ENCODE measurements at regions not wholly inside any gene's neighbourhood (a gene's known extent, or its start where the extent isn't known, plus 50 kb on each side); places are given as distances from the start of the nearest gene placed in this dataset.
"Not testable (repeated sequence)": the region's sequence is repeated elsewhere in the genome, so short reads cannot be mapped to it uniquely, and the experiment has no call there.

DNA sequence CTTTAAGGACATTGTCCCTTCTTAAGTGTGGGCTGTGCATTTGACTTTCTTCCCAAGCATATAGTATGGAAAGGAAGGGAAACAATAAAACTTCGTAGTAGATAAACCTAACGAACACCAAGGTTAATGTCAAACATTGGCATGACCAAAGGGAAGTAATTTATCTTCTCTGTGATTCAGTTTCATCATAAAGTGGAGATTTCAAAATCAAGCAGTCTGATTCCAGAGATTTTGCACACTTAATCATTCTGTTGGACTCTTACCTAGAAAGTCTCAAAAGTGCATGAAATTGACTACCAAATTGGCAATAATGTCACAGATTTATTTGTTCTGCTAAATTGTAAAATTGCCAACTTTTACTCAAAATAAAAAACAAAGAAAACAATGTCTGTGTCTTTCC lies 559.7 kb downstream of the JRKL start:
- no peak for DNase-seq (ENCODE audit: extremely low read depth in 1 of 11, low read depth in 9 of 11, low spot score in 4 of 11)

DNA sequence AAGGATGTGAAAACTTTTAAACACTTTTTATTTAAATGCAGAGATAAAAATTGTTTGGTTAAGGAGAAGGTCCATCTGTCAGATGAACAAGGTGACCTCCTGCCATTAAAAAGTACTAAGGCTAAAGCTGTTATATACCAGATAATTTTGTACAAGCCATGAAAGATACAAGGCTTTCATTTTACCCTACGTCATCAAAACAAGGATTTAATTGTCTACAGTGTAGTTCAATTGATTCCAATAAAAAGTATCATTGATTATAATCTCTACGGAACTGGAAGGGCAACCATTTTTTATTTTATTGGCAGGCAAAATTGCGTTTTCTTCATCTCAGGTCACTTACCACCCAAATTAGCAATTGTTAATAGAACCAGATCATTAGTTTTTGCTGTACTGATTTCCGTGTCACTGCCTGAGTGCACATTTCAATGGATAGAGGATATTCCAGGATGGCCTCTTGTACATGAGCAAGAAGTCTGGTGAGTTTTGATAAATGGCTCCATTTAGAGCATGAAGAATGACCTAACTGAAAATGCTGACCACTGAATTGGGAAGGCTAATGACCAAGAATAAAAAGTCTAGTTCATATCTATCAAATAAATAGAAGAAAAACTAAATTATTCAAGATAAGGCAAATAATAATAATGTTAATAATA lies 564.9 kb downstream of the JRKL start:
- no peak for DNase-seq (ENCODE audit: extremely low read depth in 1 of 11, low read depth in 9 of 11, low spot score in 4 of 11)

DNA sequence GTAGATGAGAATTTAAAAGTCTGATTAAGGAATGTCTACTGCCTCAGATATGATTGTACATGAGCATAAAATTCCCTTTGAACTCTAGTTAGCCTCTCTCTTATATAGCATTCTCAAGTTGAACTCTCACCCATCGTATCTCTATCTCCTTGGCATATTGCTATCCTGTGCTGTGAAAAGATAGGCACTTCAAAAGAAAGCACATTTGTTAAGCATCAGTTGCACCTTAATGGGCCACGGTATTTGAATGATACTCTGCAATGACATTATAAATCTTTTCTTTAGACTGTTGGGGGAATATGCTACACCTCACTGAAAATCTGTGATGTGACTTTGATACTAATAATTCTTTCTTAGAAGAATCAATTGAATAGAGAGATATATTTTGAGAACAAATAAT lies 570.7 kb downstream of the JRKL start:
- peak in 3 of 11 donors; percentile 20 to 32 (median 21) for DNase-seq (ENCODE audit: extremely low read depth in 1 of 11, low read depth in 9 of 11, low spot score in 4 of 11)

DNA sequence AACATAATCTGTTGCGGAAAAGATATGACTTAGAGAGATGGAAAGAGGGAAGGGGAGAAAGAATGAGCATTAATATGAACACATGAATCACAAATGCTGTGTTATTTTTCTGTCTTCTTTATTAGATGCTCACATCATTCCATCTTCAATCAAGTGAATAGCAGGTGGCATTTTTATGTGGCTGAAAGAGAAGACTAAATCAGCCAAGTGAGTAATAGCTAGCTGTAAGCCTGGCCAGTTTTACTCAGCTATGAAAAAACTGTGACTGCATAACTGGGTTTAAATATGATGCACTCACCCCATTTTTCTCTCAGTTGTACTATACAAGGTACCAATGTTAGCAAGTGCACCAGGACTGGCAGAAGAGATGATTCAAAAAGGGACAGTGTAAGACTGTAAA lies 571.1 kb downstream of the JRKL start:
- peak in 1 of 11 donors; percentile 22 for DNase-seq (ENCODE audit: extremely low read depth in 1 of 11, low read depth in 9 of 11, low spot score in 4 of 11)

DNA sequence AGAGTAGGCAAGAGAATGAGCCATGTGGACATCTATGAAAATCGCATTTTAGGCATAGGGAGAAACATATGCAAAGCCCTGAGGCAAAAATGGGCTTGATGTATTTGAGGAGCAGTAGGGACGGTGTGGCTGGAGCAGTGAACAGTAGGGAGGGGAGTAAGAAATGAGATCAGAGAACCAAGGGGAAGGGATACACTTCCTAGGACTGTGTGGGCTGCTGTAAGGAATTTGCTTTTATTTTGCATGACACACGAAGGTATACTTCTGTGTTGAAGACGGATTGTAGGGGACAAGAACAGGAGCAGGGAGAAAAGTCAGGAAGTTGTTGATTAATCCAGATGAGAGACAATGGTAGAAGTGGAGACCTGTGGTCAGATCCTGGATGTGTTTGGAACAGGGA lies 572.1 kb downstream of the JRKL start:
- DNase-seq (ENCODE audit: extremely low read depth in 1 of 11, low read depth in 9 of 11, low spot score in 4 of 11): no peak

DNA sequence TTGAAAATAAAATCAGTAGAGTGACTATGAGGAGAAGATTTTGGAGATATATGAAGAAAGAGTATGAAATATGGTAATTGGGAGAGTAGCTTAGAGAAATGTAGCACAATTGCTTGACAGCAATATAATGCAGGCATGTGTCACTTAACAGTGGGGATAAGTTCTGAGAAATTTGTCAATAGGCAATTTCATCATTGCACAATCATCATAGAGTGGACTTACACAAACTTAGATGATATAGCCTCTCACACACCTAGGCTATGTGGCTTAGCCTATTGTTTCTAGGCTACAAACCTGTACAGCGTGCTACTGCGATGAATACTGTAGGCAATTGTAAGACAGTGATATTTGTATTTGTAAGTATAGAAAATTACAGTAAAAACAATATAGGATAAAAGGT lies 573.6 kb downstream of the JRKL start:
- DNase-seq (ENCODE audit: extremely low read depth in 1 of 11, low read depth in 9 of 11, low spot score in 4 of 11): no peak

DNA sequence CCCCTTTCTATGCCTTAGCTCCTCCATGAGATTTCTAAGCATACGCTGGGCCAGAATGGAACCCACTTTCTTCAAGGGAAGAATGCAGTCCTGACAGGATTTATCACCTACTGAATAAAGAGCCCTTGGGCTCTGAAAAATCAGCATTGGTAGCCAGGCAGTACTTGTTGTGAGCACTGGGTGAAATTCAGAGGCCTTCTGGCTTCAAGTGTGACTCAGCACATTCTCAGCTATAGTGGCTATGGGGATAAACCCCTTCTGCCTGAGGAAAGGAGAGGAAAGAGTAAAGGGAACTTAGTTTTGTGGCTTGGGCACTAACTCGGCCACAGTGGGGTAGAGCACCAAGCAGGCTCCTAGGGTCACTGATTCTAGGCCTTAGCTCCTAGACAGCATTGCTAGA lies 574.8 kb downstream of the JRKL start:
- DNase-seq (ENCODE audit: extremely low read depth in 1 of 11, low read depth in 9 of 11, low spot score in 4 of 11): no peak

DNA sequence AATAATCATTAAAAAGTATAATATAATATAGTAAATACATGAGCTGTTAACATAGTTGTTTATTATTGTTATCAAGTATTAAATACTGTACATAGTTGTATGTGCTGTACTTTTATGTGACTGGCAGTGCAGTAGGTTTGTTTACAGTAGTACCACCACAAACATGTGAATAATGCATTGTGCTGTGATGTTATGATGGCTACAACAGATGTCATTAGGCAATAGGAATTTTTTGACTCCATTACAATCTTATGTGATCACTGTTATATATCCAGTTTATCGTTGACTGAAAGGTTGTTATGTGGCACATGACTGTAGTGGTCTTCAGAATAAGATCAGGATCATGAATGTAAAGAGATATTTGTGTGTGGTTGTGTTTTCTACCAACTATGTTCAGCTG lies 577.8 kb downstream of the JRKL start:
- DNase-seq (ENCODE audit: extremely low read depth in 1 of 11, low read depth in 9 of 11, low spot score in 4 of 11): no peak

DNA sequence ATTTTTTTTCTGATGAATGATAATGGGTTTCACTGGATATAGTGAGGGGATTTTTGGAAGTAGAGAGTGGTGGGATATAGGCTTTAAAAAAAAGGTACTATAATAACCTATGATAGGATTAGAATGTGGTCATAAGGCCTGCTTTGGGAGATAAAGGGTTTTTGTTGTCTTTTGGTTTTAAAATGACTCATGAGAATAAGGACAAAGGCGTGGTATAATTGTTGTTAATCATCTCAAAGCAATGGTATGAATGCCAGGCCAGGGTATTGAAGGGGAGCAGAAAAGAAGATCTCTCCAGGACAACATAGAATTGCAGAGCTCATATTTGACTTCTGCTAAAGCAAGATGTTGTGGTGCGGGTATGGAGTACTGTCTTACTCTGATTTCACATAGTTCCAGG lies 579.4 kb downstream of the JRKL start:
- DNase-seq (ENCODE audit: extremely low read depth in 1 of 11, low read depth in 9 of 11, low spot score in 4 of 11): no peak

DNA sequence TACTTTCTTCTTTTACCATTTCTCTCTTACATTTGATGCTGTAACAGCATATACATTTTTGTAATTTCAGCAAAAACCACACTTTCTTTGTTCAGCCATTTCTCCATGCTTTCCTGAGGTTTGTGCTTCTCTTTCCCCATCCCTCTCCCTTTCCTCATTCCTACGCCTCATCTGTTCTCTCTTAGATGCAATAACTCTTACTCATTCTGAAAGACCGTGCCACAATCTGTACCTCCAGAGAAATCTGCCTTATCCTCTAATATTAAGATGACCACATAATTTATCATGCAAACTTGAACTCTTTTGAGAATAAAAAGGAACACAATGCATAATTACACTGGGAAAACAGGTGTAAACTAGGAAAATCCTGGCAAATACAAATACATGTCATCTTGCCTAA lies 588.9 kb downstream of the JRKL start:
- no peak for DNase-seq (ENCODE audit: extremely low read depth in 1 of 11, low read depth in 9 of 11, low spot score in 4 of 11)

DNA sequence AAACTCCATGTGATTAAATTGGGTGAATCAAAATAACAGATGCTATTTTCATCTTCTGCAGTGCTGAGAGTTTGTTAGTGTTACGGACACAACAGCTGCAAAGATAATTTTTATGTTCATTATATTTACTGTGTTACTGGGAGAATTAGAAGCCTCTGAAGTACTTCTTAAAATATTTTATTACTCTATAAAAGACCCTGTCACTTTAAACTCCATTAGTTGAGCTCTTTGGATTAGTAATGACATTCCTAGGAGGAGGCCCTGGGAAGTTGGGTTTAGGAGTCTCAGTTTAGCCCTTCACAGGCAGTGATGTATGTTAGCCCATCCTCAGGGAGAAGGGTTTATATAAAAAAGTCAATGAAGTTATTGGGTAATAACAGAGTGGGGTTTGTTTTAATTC lies 596.7 kb downstream of the JRKL start:
- peak in 2 of 11 donors; percentile 5 to 6 for DNase-seq (ENCODE audit: extremely low read depth in 1 of 11, low read depth in 9 of 11, low spot score in 4 of 11)

DNA sequence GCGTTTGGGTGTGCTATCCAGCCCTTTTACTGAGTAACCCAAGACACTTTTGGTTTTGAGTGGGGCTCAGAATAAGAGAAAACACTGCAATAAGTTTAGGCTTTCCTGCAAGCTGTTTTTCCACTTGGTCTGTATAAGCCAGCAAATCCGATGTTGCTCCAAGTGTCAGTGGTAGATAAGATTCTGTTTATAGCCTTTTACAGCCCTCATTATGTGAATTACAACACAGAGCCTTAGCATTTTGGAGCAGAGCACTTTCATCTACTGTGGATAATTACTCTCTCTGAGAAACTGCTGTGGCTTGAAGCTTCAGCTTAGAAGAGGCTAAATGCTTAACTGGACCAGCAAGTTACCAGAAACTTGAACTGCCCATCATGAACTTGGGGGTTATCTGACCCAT lies 601.1 kb downstream of the JRKL start:
- DNase-seq (ENCODE audit: extremely low read depth in 1 of 11, low read depth in 9 of 11, low spot score in 4 of 11): no peak

DNA sequence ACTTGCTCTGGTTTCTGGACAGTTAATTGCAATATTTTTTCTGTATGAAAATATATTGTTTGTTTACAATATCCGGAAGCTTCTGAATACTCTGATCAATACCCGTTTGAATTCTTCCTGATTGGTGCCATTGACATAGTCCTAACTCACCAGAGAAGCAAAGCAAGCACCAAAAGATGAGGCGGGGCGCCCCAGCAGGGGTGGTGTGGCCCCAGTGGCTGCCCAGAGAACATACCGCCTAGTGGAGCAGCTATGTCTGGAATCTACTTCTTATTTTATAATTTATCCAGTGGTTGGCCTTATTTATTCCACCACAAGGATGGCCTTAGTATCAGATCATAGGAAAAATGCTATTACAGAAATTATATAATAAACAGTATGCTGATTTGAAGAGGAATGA lies 610.7 kb downstream of the JRKL start:
- DNase-seq (ENCODE audit: extremely low read depth in 1 of 11, low read depth in 9 of 11, low spot score in 4 of 11): no peak

DNA sequence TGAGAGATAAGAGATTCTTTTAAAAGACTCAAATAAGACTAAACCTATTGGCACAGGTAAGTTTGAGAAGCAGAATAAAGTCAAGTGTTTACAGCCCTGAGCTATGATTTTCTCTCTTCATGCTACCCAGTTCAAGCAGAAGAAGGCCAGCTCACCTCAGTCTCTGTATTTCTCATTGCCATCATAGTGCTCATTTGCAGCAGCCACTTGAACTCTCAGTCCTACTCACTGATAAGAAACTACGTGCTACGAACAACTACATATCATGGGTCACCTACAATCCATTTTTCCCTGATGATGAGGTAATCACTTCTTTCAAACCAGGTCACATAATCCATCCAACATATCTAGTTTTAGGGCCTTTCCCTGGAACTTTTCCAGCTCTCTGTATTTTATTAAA lies 617.5 kb downstream of the JRKL start:
- no peak for DNase-seq (ENCODE audit: extremely low read depth in 1 of 11, low read depth in 9 of 11, low spot score in 4 of 11)

DNA sequence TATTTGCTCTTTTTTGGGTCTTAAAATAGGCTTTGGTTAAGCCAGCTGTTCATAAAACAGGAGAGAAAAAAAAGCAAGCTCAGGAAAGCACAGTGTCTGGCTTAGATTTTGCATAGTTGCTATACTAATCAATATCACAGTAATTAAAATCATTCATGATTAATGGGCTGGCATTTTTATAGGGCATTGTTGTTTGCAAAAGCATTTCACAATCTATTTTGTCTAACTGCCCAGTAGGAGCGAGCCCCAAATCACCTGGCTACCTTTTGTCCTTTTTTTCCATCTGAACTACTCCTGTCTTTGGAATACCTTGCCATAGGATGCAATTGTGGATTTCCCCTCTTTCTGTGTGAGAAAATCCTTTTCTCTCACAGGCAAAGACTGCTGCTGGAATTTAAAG lies 619.8 kb downstream of the JRKL start:
- DNase-seq (ENCODE audit: extremely low read depth in 1 of 11, low read depth in 9 of 11, low spot score in 4 of 11): no peak

DNA sequence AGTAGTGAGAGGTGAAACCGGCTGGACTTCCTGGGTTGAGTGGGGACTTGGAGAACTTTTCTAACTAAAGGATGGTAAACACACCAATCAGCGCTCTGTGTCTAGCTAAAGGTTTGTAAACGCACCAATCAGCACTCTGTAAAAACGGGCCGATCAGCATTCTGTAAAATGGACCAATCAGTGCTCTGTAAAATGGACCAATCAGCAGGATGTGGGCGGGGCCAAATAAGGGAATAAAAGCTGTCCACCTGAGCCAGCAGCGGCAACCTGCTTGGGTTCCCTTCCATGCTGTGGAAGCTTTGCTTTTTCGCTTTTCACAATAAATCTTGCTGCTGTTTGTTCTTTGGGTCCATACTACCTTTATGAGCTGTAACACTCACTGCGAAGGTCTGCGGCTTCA lies 621.2 kb downstream of the JRKL start:
- DNase-seq (ENCODE audit: extremely low read depth in 1 of 11, low read depth in 9 of 11, low spot score in 4 of 11): not testable (repeated sequence)

DNA sequence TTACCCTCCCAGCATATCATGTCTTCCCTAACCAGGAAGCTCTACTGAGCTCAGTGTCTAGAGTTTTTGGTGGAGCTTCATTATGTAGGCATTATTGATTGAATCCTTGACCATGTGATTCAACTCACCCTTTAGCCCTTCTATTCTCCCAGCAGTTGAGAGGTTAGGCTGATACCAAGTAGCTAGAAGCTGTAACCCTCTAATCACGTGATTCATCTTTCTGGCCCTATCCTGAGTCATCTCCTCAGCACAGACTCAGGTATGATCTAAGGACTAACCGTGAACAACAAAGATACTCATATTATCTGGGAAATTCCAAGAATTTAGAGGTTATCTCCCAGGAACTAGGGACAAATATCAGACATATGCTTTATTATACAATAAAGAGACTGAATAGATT lies 625.5 kb downstream of the JRKL start:
- no peak for DNase-seq (ENCODE audit: extremely low read depth in 1 of 11, low read depth in 9 of 11, low spot score in 4 of 11)

DNA sequence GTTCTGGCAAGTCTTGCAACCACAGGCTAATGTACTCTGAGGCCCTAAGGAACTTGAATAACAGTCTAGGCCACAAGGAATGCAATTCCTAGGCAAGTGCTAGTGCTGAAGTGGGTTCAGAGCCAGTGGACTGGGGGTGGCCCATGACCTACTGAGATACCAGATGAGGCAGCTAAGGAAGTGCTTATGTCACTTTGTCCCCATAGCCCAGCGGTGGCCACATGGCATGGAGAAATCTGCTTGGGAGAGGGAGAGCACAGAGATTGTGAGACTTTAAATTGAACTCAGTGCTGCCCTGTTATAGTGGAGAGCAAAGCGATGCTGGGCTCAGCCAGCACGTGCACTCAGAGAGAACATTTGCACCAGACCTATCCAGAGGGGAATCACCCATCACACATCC lies 629.5 kb downstream of the JRKL start:
- no peak for DNase-seq (ENCODE audit: extremely low read depth in 1 of 11, low read depth in 9 of 11, low spot score in 4 of 11)

DNA sequence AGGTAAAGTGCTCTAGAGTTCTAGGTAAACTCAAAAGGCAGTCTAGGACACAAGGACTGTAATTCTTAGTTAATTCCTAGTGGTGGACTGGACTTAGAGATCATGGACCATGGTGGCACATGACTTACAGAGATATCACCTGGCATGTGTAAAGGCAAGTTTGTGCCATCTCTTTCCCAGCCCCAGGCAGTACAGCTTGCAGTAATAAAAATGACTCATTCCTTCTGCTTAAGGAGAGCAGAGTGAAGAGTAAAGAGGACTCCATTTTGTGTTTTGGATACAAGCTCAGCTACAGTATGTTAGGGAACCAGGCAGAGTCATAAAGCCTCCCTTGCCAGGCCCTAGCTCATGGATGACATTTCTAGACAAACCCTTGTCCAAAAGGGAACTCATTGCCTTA lies 629.9 kb downstream of the JRKL start:
- DNase-seq (ENCODE audit: extremely low read depth in 1 of 11, low read depth in 9 of 11, low spot score in 4 of 11): no peak

DNA sequence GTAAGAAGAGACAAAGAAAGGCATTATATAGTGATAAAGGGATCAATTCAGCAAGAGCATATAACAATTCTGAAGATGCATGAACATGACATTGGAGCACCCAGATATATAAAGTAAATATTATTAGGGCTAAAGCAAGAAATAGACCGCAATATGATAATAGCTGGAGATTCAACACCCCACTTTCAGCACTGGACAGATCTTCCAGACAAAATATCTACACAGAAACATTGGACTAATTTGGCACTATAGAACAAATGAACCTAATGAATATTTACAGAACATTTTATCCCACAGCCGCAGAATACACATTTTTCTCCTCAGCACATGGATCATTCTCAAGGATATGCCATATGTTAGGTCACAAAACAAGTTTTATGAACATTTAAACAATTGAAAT lies 633.1 kb downstream of the JRKL start:
- no peak for DNase-seq (ENCODE audit: extremely low read depth in 1 of 11, low read depth in 9 of 11, low spot score in 4 of 11)

DNA sequence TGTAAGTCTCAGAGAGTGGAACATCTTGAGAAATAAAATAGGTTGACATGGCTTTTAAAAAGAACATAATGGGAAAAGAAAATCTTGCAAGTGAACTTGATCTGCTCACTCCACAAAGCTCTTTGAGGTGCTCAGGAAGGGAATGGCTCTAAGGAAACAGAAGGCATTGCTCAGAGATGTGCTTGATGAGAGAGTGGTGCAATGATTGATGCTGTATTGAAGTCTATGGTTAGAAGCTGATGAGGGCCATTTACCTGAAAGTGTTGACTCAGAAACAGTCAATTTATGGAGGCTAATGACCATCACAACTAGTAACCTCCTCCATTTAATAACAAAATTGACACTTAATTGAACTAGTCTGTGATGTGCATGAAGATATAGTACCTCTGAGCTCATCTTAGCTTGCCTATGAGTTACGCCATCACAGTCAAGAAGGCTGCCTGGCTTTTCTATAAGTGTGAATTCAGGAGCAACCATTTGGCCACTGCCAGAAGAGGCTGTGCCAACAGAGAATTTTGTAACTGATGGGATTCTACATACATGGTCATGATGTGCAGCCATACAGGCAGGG lies 639.1 kb downstream of the JRKL start:
- no peak for DNase-seq (ENCODE audit: extremely low read depth in 1 of 11, low read depth in 9 of 11, low spot score in 4 of 11)
